ENCODE measurements at regions not wholly inside any gene's neighbourhood (a gene's known extent, or its start where the extent isn't known, plus 50 kb on each side); places are given as distances from the start of the nearest gene placed in this dataset.

DNA sequence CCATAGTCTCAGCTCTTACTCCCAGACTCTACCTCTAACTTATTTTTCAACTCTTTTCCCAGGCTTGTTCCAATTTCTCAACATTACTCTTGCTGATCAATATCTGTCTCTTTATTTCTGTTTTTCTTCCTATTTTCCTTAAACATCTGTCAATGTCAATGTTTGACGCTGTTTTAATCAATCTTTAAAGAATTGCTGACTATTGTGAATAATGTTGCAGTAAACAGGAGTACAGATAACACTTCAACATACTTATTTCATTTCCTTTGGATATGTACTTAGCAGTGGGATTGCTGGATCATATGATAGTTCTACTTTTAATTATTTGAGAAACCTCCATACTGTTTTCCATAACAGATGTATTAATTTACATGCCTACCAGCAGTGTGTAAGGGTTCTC, 229.0 kb downstream of the TRIM36 start:
- FAIRE-seq (no peak), DNase-seq (no peak)

DNA sequence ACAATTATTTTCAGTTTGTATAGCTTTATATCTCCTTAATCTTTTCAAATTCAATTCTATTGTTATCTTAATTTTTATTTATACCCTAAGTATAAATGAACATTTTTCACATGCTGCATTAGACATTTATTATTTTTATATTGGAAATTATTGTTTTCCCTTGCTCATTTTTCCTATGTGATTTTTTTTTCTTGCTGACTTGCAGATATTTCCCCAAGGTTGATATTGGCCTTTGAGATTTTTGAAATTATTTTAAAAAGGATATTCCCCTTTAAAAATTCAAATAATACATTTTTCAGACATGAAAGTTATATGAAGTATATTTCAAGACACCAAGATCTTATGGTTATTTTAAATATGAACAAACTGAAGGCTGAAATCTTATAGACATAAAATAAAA, 234.2 kb downstream of the TRIM36 start:
- intact Hi-C loops (cut with DNase I): no loop called here
- Histone ChIP-seq H3K9ac (ENCODE audit: low read length in 3 of 3) (no peak overlapping the region), H3K9me3 (ENCODE audit: control insufficient read depth in 2 of 3, insufficient read depth in 1 of 3, low read length in 3 of 3) (peaks cover 0 to 2% (median 0%) of the 10 kb centered on the region in 3 donors), H3K4me1 (ENCODE audit: control insufficient read depth in 2 of 3, insufficient read depth in 2 of 3, low read depth in 1 of 3, low read length in 3 of 3) (no peaks in the 10 kb centered on the region), H3K27me3 (ENCODE audit: control insufficient read depth, insufficient read depth, low read length) (no peaks in the 10 kb centered on the region), H3K4me3 (ENCODE audit: low read length in 3 of 3) (no peak overlapping the region), H3K27ac (ENCODE audit: low read depth in 2 of 2, low read length in 2 of 2) (no peak overlapping the region), H3K36me3 (ENCODE audit: control insufficient read depth in 2 of 3, insufficient read depth in 3 of 3, low read length in 3 of 3) (no peaks in the 10 kb centered on the region)
- DNase-seq (no peak), FAIRE-seq (peak; percentile 32)
- TF ChIP-seq, protein P1, sequence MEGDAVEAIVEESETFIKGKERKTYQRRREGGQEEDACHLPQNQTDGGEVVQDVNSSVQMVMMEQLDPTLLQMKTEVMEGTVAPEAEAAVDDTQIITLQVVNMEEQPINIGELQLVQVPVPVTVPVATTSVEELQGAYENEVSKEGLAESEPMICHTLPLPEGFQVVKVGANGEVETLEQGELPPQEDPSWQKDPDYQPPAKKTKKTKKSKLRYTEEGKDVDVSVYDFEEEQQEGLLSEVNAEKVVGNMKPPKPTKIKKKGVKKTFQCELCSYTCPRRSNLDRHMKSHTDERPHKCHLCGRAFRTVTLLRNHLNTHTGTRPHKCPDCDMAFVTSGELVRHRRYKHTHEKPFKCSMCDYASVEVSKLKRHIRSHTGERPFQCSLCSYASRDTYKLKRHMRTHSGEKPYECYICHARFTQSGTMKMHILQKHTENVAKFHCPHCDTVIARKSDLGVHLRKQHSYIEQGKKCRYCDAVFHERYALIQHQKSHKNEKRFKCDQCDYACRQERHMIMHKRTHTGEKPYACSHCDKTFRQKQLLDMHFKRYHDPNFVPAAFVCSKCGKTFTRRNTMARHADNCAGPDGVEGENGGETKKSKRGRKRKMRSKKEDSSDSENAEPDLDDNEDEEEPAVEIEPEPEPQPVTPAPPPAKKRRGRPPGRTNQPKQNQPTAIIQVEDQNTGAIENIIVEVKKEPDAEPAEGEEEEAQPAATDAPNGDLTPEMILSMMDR (IDR thresholded peaks at IDR 0.05; ENCODE audit: borderline replicate concordance, extremely low read depth, insufficient read depth): no peak

More for the DNA sequence above, 229.0 kb downstream of the TRIM36 start:
- no peak overlapping the region for H3K9ac ChIP-seq (ENCODE audit: low read length in 3 of 3)
- no peaks in the 10 kb centered on the region for H3K27me3 ChIP-seq (ENCODE audit: control insufficient read depth, insufficient read depth, low read length)
- intact Hi-C loops (cut with DNase I): no loop called here
- TF ChIP-seq, protein P1 (IDR thresholded peaks at IDR 0.05; ENCODE audit: borderline replicate concordance, extremely low read depth, insufficient read depth): no peak
- H3K36me3 ChIP-seq (ENCODE audit: control insufficient read depth in 2 of 3, insufficient read depth in 3 of 3, low read length in 3 of 3): no peaks in the 10 kb centered on the region
- peaks cover 0 to 5% (median 2%) of the 10 kb centered on the region in 3 donors for H3K9me3 ChIP-seq (ENCODE audit: control insufficient read depth in 2 of 3, insufficient read depth in 1 of 3, low read length in 3 of 3)
- H3K4me3 ChIP-seq (ENCODE audit: low read length in 3 of 3): no peak overlapping the region
- H3K27ac ChIP-seq (ENCODE audit: low read depth in 2 of 2, low read length in 2 of 2): no peak overlapping the region
- H3K4me1 ChIP-seq (ENCODE audit: control insufficient read depth in 2 of 3, insufficient read depth in 2 of 3, low read depth in 1 of 3, low read length in 3 of 3): no peaks in the 10 kb centered on the region

DNA sequence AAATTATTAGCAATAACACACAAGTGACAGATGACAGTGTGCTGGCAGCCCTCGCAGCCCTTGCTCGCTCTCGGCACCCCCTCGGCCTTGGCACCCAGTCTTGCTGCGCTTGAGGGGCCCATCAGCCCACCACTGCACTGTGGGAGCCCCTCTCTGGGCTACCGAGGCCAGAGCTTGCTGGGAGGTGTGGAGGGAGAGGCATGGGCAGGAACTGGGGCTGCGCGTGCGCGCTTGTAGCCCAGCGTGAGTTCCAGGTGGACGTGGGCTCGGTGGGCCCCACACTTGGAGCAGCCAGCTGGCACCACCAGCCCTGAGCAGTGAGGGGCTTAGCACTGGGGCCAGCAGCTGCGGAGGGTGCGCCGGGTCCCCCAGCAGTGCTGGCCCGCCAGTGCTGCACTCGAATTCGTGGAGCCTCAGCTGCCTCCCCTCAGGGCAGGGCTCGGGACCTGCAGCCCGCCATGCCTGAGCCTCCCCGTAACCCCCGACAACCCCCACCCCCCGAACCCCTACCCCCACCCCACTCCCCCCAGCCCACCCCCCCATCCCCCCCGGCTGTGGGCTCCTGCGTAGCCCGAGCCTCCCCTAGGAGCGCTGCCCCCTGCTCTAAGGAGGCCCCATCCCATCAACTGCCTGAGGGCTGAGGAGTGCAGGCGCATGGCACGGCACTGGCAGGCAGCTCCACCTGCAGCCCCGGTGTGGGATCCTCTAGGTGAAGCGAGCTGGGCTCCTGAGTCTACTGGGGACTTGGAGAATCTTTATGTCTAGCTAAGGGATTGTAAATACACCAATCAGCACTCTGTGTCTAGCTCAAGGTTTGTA, 240.9 kb downstream of the TRIM36 start:
- TF ChIP-seq, protein P1 (IDR thresholded peaks at IDR 0.05; ENCODE audit: borderline replicate concordance, extremely low read depth, insufficient read depth): no peak
- intact Hi-C loops (cut with DNase I): no loop called here
- H3K27ac ChIP-seq (ENCODE audit: low read depth in 2 of 2, low read length in 2 of 2): no peak overlapping the region
- H3K27me3 ChIP-seq (ENCODE audit: control insufficient read depth, insufficient read depth, low read length): no peaks in the 10 kb centered on the region
- no peak overlapping the region for H3K9ac ChIP-seq (ENCODE audit: low read length in 3 of 3)
- FAIRE-seq (no peak), DNase-seq (peak in 1 of 5 donors; percentile 61)
- H3K4me3 ChIP-seq (ENCODE audit: low read length in 3 of 3): no peak overlapping the region
- no peaks in the 10 kb centered on the region for H3K4me1 ChIP-seq (ENCODE audit: control insufficient read depth in 2 of 3, insufficient read depth in 2 of 3, low read depth in 1 of 3, low read length in 3 of 3)
- no peaks in the 10 kb centered on the region for H3K9me3 ChIP-seq (ENCODE audit: control insufficient read depth in 2 of 3, insufficient read depth in 1 of 3, low read length in 3 of 3)
- H3K36me3 ChIP-seq (ENCODE audit: control insufficient read depth in 2 of 3, insufficient read depth in 3 of 3, low read length in 3 of 3): no peaks in the 10 kb centered on the region
